MM.1S (cell line): ENCODE measurements at regions not wholly inside any gene's neighbourhood (a gene's known extent, or its start where the extent isn't known, plus 50 kb on each side); places are given as distances from the start of the nearest gene placed in this dataset.

Experiments
- DNase-seq: peaks from one replicate; pipeline ENCODE4 v3.0.0-alpha.2; 2015
- H2AFZ ChIP-seq: fragments of 300-600 bp; sonication (generic); 2 replicates; pipeline ENCODE4 v1.6.0; 2016; ENCODE audit warnings: antibody characterized with exemption, low read length
- H3F3A ChIP-seq: fragments of 300-600 bp; sonication (generic); 2 replicates; pipeline ENCODE4 v1.6.1; 2016; ENCODE audit warnings: mild to moderate bottlenecking, antibody characterized with exemption, low read length, moderate library complexity, mixed read lengths; ENCODE audit not compliant: insufficient read depth
- H3K27ac ChIP-seq: fragments of 300-600 bp; sonication (generic); 2 replicates; pipeline ENCODE4 v1.5.1; 2016; ENCODE audit warnings: mild to moderate bottlenecking, low read length
- H3K27me3 ChIP-seq: fragments of 300-600 bp; sonication (generic); replicated peaks from 2 replicates; pipeline ENCODE4 v1.6.0; 2016; ENCODE audit warnings: low read length; ENCODE audit not compliant: insufficient read depth
- H3K36me3 ChIP-seq: fragments of 300-600 bp; sonication (generic); replicated peaks from 2 replicates; pipeline ENCODE4 v1.6.1; 2016; ENCODE audit warnings: mild to moderate bottlenecking, low read length, mixed read lengths; ENCODE audit not compliant: insufficient read depth
- H3K4me1 ChIP-seq: fragments of 300-600 bp; sonication (generic); 2 replicates; pipeline ENCODE4 v1.6.1; 2016; ENCODE audit warnings: low read length, mixed read lengths
- H3K4me2 ChIP-seq: fragments of 300-600 bp; sonication (generic); 2 replicates; pipeline ENCODE4 v1.6.0; 2016; ENCODE audit warnings: low read depth, low read length
- H3K4me3 ChIP-seq: fragments of 300-600 bp; sonication (generic); 2 replicates; pipeline ENCODE4 v1.5.1; 2016; ENCODE audit warnings: low read length, mixed read lengths
- H3K79me2 ChIP-seq: fragments of 300-600 bp; sonication (generic); 2 replicates; pipeline ENCODE4 v1.6.1; 2016; ENCODE audit warnings: mixed run types, low read length, mixed read lengths
- H3K9ac ChIP-seq: fragments of 300-600 bp; sonication (generic); 2 replicates; pipeline ENCODE4 v1.6.1; 2016; ENCODE audit warnings: low read length, mixed read lengths
- H3K9me2 ChIP-seq: fragments of 300-600 bp; sonication (generic); replicated peaks from 2 replicates; pipeline ENCODE4 v1.6.1; 2016; ENCODE audit warnings: mild to moderate bottlenecking, low read length, mixed read lengths; ENCODE audit not compliant: insufficient read depth
- H3K9me3 ChIP-seq: fragments of 300-600 bp; sonication (generic); replicated peaks from 2 replicates; pipeline ENCODE4 v1.6.1; 2016; ENCODE audit warnings: mild to moderate bottlenecking, low read length, mixed read lengths; ENCODE audit not compliant: insufficient read depth
- H4K20me1 ChIP-seq: fragments of 300-600 bp; sonication (generic); 2 replicates; pipeline ENCODE4 v1.6.1; 2016; ENCODE audit warnings: mild to moderate bottlenecking, low read length, moderate library complexity, mixed read lengths; ENCODE audit not compliant: insufficient read depth
- CTCF ChIP-seq: fragments of 300-600 bp; sonication (generic); IDR thresholded peaks from 2 replicates; pipeline ENCODE4 v1.5.1; 2016; ENCODE audit warnings: antibody characterized with exemption, low read length, mixed read lengths
- EZH2 ChIP-seq: fragments of 300-600 bp; sonication (generic); optimal IDR thresholded peaks from 2 replicates; pipeline ENCODE3; 2017; ENCODE audit warnings: low read depth, mild to moderate bottlenecking, antibody characterized with exemption, low read length, mixed read lengths
- EZH2phosphoT487 ChIP-seq: fragments of 300-600 bp; sonication (generic); IDR thresholded peaks from 2 replicates; pipeline ENCODE4 v1.6.1; 2018; ENCODE audit warnings: antibody characterized with exemption, low read length

DNA sequence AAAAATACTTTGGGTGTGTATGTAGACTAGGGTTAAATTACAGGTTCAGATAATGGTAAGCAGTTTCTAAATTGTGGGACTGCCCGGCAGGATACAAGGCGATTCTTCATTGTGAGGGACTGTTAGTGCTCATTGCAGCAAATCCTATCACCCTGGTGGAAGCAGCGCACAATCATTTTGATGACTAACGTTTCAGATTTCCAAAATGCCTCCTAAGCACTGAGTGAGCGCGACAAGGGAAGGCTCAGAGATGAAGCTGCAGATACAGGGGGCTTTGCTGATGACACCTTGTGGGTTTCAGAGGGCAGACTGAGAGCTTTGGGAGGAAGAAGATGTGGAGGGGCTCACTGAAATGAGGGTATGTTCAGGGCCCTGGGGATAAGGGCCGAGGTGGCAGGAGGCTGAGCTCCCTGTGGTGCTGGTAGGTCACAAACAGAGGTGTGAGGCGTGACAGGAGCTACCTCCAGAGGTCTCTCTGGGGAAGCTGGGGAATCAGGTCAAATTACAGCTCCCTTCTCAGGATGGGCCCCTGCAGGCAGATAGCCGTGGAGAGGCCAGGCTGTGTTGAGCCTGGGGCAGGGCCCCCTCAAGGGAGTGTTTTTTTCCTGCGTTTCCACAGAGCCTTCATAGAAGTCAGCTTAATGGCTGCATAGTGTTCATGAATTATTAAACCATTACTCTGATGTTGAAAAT, 84.5 kb upstream of the FYN start:
- H3K36me3 ChIP-seq, result no peaks in the 10 kb centered on the region
- no peak overlapping the region for H2AFZ ChIP-seq
- no peaks in the 10 kb centered on the region for H3F3A ChIP-seq
- no peak overlapping the region for H3K4me2 ChIP-seq
- H3K4me3 ChIP-seq, result no peak overlapping the region
- H3K4me1 ChIP-seq, result peaks cover 5% of the 10 kb centered on the region; the same call in 1 of the 2 replicates
- no peak for DNase-seq
- H4K20me1 ChIP-seq, result no peaks in the 10 kb centered on the region
- no peaks in the 10 kb centered on the region for H3K27me3 ChIP-seq
- no peak for TF ChIP-seq EZH2phosphoT487
- no peaks in the 10 kb centered on the region for H3K79me2 ChIP-seq
- H3K9me2 ChIP-seq, result no peaks in the 10 kb centered on the region
- no peaks in the 10 kb centered on the region for H3K9me3 ChIP-seq
- H3K9ac ChIP-seq, result no peak overlapping the region
- H3K27ac ChIP-seq, result no peak overlapping the region

- H3K27me3 ChIP-seq, result no peaks in the 10 kb centered on the region
- no peaks in the 10 kb centered on the region for H3K79me2 ChIP-seq
- H3K4me3 ChIP-seq, result no peak overlapping the region
- no peak overlapping the region for H3K9ac ChIP-seq
- DNase-seq, result no peak
- TF ChIP-seq CTCF, result no peak
- TF ChIP-seq EZH2, result no peak
- TF ChIP-seq EZH2phosphoT487, result no peak
- no peak overlapping the region for H3K27ac ChIP-seq
- no peaks in the 10 kb centered on the region for H3K4me1 ChIP-seq
- no peak overlapping the region for H2AFZ ChIP-seq
- H3K4me2 ChIP-seq, result no peak overlapping the region
- H3K9me2 ChIP-seq, result no peaks in the 10 kb centered on the region
- no peaks in the 10 kb centered on the region for H3K9me3 ChIP-seq
- H3K36me3 ChIP-seq, result no peaks in the 10 kb centered on the region
- no peaks in the 10 kb centered on the region for H3F3A ChIP-seq
- no peaks in the 10 kb centered on the region for H4K20me1 ChIP-seq
Observed at GRCh38 chr6:111958534-111958933, 85.3 kb upstream of the FYN start.

GRCh38 chr6:111959766-111960165, 86.5 kb upstream of the FYN start:
- Histone ChIP-seq H3K27me3 (no peaks in the 10 kb centered on the region), H3K9me3 (no peaks in the 10 kb centered on the region), H2AFZ (no peak overlapping the region), H3K36me3 (no peaks in the 10 kb centered on the region), H4K20me1 (no peaks in the 10 kb centered on the region), H3K9ac (no peak overlapping the region), H3K4me2 (no peak overlapping the region), H3K79me2 (no peaks in the 10 kb centered on the region), H3F3A (no peaks in the 10 kb centered on the region), H3K4me3 (no peak overlapping the region), H3K4me1 (no peaks in the 10 kb centered on the region), H3K9me2 (no peaks in the 10 kb centered on the region), H3K27ac (no peak overlapping the region)
- TF ChIP-seq CTCF, result no peak
- no peak for TF ChIP-seq EZH2
- no peak for TF ChIP-seq EZH2phosphoT487
- DNase-seq, result no peak

DNA sequence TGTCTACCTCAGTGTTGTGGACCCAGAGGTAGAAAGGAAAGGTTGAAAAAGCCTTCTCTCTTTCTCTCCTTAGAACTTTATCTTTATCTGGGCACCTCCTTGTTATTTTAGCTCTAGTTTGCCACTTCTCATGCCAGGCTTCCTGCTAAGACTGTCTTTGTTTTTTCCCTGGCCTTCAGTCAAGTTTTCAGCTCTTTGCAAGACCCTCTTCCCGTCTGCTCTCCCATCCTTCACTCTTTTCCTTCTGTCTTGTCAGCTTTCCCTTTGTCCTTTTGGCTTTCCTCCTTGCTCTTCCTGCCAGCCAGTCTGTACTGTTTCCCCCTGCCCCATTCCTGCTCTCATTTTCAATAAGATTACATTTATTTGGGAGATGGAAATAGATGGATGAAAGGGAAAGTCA, 86.8 kb upstream of the CCN6 start:
- TF ChIP-seq EZH2phosphoT487 (no peak), EZH2 (no peak), CTCF (no peak)
- Histone ChIP-seq H3K9me3 (no peaks in the 10 kb centered on the region), H3K9me2 (no peaks in the 10 kb centered on the region), H3F3A (no peaks in the 10 kb centered on the region), H4K20me1 (no peaks in the 10 kb centered on the region), H3K4me2 (no peak overlapping the region), H2AFZ (no peak overlapping the region), H3K27me3 (no peaks in the 10 kb centered on the region), H3K9ac (no peak overlapping the region), H3K4me3 (no peak overlapping the region), H3K27ac (no peak overlapping the region), H3K4me1 (no peaks in the 10 kb centered on the region), H3K36me3 (no peaks in the 10 kb centered on the region), H3K79me2 (no peaks in the 10 kb centered on the region)
- no peak for DNase-seq
